Upper lobe of left lung (tissue), 6 donors: ENCODE measurements at regions not wholly inside any gene's neighbourhood (a gene's known extent, or its start where the extent isn't known, plus 50 kb on each side); places are given as distances from the start of the nearest gene placed in this dataset.

ENCODE experiments used
- ATAC-seq, 2 donors: fragments of 200-7000 bp; cut with Tn5 transposase; one replicate each; pipeline ENCODE4 v1.9.1; 2022; ENCODE audit warnings: mild to moderate bottlenecking in 2 of 2, moderate library complexity in 2 of 2; ENCODE audit not compliant: low FRiP score in 2 of 2
- DNase-seq, 2 donors: peaks; one replicate each; pipeline ENCODE4 v3.0.0-alpha.2; 2019 to 2020
- H3K27ac ChIP-seq, 4 donors: fragments of 200-600 bp; sonication (generic); one replicate each; pipeline ENCODE4 v1.5.1; 2016 to 2019
- H3K27me3 ChIP-seq, 4 donors: fragments of 200-600 bp; sonication (generic); one replicate each; pipeline ENCODE4 v1.5.1; 2017 to 2019
- H3K36me3 ChIP-seq, 4 donors: fragments of 200-600 bp; sonication (generic); one replicate each; pipeline ENCODE4 v1.5.1; 2016 to 2019
- H3K4me1 ChIP-seq, 4 donors: fragments of 200-600 bp; sonication (generic); one replicate each; pipeline ENCODE4 v1.5.1; 2018 to 2019
- H3K4me3 ChIP-seq, 4 donors: fragments of 200-600 bp; sonication (generic); one replicate each; pipeline ENCODE4 v1.5.1; 2017 to 2019; ENCODE audit warnings: mild to moderate bottlenecking in 2 of 4, moderate library complexity in 1 of 4
- H3K9me3 ChIP-seq, 4 donors: fragments of 200-600 bp; sonication (generic); one replicate each; pipeline ENCODE4 v1.5.1; 2018 to 2019
- CTCF ChIP-seq, 6 experiments: fragments of 450-650 bp in 4 of 6; fragments of 200-600 bp in 2 of 6; sonication (generic) in 2 of 6; IDR thresholded peaks; one replicate each; pipeline ENCODE4 v1.5.1; 2016 to 2019; ENCODE audit warnings: antibody characterized with exemption in 6 of 6
- EP300 ChIP-seq, 4 donors: sonication (generic); formaldehyde crosslinking; IDR thresholded peaks; one replicate each; pipeline ENCODE4 v1.5.1; 2017; ENCODE audit warnings: antibody characterized with exemption in 4 of 4, control low read depth in 2 of 4
- POLR2A ChIP-seq, 4 donors: fragments of 450-650 bp; IDR thresholded peaks; one replicate each; pipeline ENCODE4 v1.5.1; 2016 to 2017; ENCODE audit warnings: antibody characterized with exemption in 4 of 4, mild to moderate bottlenecking in 2 of 4
- POLR2AphosphoS5 ChIP-seq, 2 donors: sonication (generic); formaldehyde crosslinking; IDR thresholded peaks; one replicate each; pipeline ENCODE4 v1.5.1; 2017; ENCODE audit warnings: antibody characterized with exemption in 2 of 2
- WGBS, 2 donors: methylation state at CpG; one replicate each; pipeline ENCODE4 v1.1.5; 2017 to 2018; 5-methylcytosine and 5-hydroxymethylcytosine counted together
- donor health status: DM: no; HTN: no; CAD: no; lungs with moderate emphysema.
- donor health status: DM: no; HTN: yes; CAD: no; lungs with severe emphysema.

- Histone ChIP-seq H3K36me3 (no peaks in the 10 kb centered on the region), H3K27me3 (no peaks in the 10 kb centered on the region), H3K4me3 (no peak overlapping the region), H3K27ac (no peak overlapping the region), H3K4me1 (no peaks in the 10 kb centered on the region), H3K9me3 (peaks cover 0 to 3% (median 0%) of the 10 kb centered on the region in 4 donors)
- WGBS, 2 donors, result 89 to 94% methylated on average over 3 of the region's 3 CpGs
- DNase-seq, result no peak
- no peak for ATAC-seq
- TF ChIP-seq CTCF (IDR thresholded peaks at IDR 0.05), result no peak
- no peak for TF ChIP-seq POLR2AphosphoS5 (IDR thresholded peaks at IDR 0.05)
- no peak for TF ChIP-seq EP300 (IDR thresholded peaks at IDR 0.05)
- TF ChIP-seq POLR2A (IDR thresholded peaks at IDR 0.05), result no peak
Observed at GRCh38 chr15:31828594-31828993, 201.7 kb upstream of the CHRNA7 start.

GRCh38 chr15:31830591-31830990 is 199.7 kb upstream of the CHRNA7 start:
- ATAC-seq (no peak), DNase-seq (no peak)
- Histone ChIP-seq H3K27ac (no peak overlapping the region), H3K36me3 (no peaks in the 10 kb centered on the region), H3K4me1 (no peaks in the 10 kb centered on the region), H3K4me3 (no peak overlapping the region), H3K9me3 (peaks cover 0 to 3% (median 0%) of the 10 kb centered on the region in 4 donors), H3K27me3 (no peaks in the 10 kb centered on the region)
- TF ChIP-seq POLR2AphosphoS5 (IDR thresholded peaks at IDR 0.05) (no peak), CTCF (IDR thresholded peaks at IDR 0.05) (no peak), POLR2A (IDR thresholded peaks at IDR 0.05) (no peak), EP300 (IDR thresholded peaks at IDR 0.05) (no peak)
- WGBS, 2 donors, result 89 to 100% methylated on average over 1 of the region's 1 CpG

GRCh38 chr15:31831596-31831995 is 198.7 kb upstream of the CHRNA7 start:
- no peak for ATAC-seq
- H3K4me3 ChIP-seq, result no peak overlapping the region
- H3K27ac ChIP-seq, result no peak overlapping the region
- H3K36me3 ChIP-seq, result no peaks in the 10 kb centered on the region
- no peaks in the 10 kb centered on the region for H3K27me3 ChIP-seq
- 73 to 80% methylated on average over 10 of the region's 10 CpGs for WGBS, 2 donors
- no peak for DNase-seq
- peaks cover 0 to 3% (median 0%) of the 10 kb centered on the region in 4 donors for H3K9me3 ChIP-seq
- H3K4me1 ChIP-seq, result no peaks in the 10 kb centered on the region
- TF ChIP-seq EP300 (IDR thresholded peaks at IDR 0.05) (no peak), POLR2AphosphoS5 (IDR thresholded peaks at IDR 0.05) (no peak), CTCF (IDR thresholded peaks at IDR 0.05) (no peak), POLR2A (IDR thresholded peaks at IDR 0.05) (no peak)

- ATAC-seq, result no peak
- no peak for DNase-seq
Observed at GRCh38 chr15:31834654-31835053, 195.7 kb upstream of the CHRNA7 start.

More at GRCh38 chr15:31834654-31835053, 195.7 kb upstream of the CHRNA7 start:
- Histone ChIP-seq H3K4me1 (no peaks in the 10 kb centered on the region), H3K27ac (no peak overlapping the region), H3K27me3 (no peaks in the 10 kb centered on the region), H3K4me3 (no peak overlapping the region), H3K36me3 (no peaks in the 10 kb centered on the region), H3K9me3 (peaks cover 0 to 3% (median 0%) of the 10 kb centered on the region in 4 donors)
- TF ChIP-seq POLR2A (IDR thresholded peaks at IDR 0.05) (no peak), EP300 (IDR thresholded peaks at IDR 0.05) (no peak), POLR2AphosphoS5 (IDR thresholded peaks at IDR 0.05) (no peak), CTCF (IDR thresholded peaks at IDR 0.05) (no peak)
- 52 to 65% methylated on average over 3 of the region's 3 CpGs for WGBS, 2 donors
